ENCODE measurements at regions not wholly inside any gene's neighbourhood (a gene's known extent, or its start where the extent isn't known, plus 50 kb on each side); places are given as distances from the start of the nearest gene placed in this dataset.

GRCh38 chr2:19187323-19188020, 171.0 kb downstream of the OSR1 start:
- no peaks in the 10 kb centered on the region for H3K9me3 ChIP-seq
- no peaks in the 10 kb centered on the region for H3K36me3 ChIP-seq
- H3K27me3 ChIP-seq, result no peaks in the 10 kb centered on the region
- in situ Hi-C loops (cut with MboI; ENCODE audit: low sequenced_read_pairs in 4 of 4) (no loop called here), intact Hi-C loops (cut with DNase I; ENCODE audit: low total_unique reads) (no loop called here)
- no peak for ATAC-seq
- no peak for DNase-seq
- H3K27ac ChIP-seq, result no peak overlapping the region
- no peak overlapping the region for H3K4me3 ChIP-seq
- H3K4me1 ChIP-seq, result no peaks in the 10 kb centered on the region
- TF ChIP-seq CTCF (IDR thresholded peaks at IDR 0.05 in 4 of 5, conservative IDR thresholded peaks at IDR 0.05 in 1 of 5), result no peak
- no peak for TF ChIP-seq POLR2A (IDR thresholded peaks at IDR 0.05)

- H3K27ac ChIP-seq, result no peak overlapping the region
- H3K4me3 ChIP-seq, result no peak overlapping the region
- intact Hi-C loops (cut with DNase I; ENCODE audit: low total_unique reads) (no loop called here), in situ Hi-C loops (cut with MboI; ENCODE audit: low sequenced_read_pairs in 4 of 4) (no loop called here)
- no peak for ATAC-seq
- no peak for DNase-seq
- H3K36me3 ChIP-seq, result no peaks in the 10 kb centered on the region
- no peaks in the 10 kb centered on the region for H3K4me1 ChIP-seq
- no peaks in the 10 kb centered on the region for H3K27me3 ChIP-seq
- peaks cover 0 to 5% (median 0%) of the 10 kb centered on the region in 3 donors for H3K9me3 ChIP-seq
- TF ChIP-seq CTCF (IDR thresholded peaks at IDR 0.05 in 4 of 5, conservative IDR thresholded peaks at IDR 0.05 in 1 of 5), result no peak
- no peak for TF ChIP-seq POLR2A (IDR thresholded peaks at IDR 0.05)
Measured at GRCh38 chr2:19185086-19185485, 173.3 kb downstream of the OSR1 start.

DNA sequence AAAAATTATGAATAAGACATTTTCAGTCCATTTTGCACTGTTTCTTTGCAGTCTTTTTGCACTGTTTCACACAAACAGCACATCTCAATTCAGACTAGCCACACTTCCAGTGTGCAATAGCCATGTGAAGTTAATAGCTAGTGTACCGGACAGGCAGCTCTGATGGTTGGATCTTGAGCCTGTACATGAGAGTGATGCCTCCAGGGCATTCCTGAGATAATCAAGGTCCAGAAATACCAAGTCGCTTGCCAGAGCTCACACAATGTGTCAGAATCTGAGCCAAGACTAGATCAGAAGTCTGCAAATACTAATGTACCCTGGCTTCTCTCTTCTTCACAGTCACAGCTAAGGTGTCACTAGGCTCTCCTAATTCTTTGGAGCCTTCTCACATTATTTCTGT, 180.2 kb downstream of the OSR1 start:
- Histone ChIP-seq H3K27ac (no peak overlapping the region), H3K4me1 (no peaks in the 10 kb centered on the region), H3K4me3 (no peak overlapping the region), H3K9me3 (peaks cover 0 to 5% (median 0%) of the 10 kb centered on the region in 3 donors), H3K36me3 (no peaks in the 10 kb centered on the region), H3K27me3 (no peaks in the 10 kb centered on the region)
- in situ Hi-C loops (cut with MboI; ENCODE audit: low sequenced_read_pairs in 4 of 4) (no loop called here), intact Hi-C loops (cut with DNase I; ENCODE audit: low total_unique reads) (no loop called here)
- no peak for DNase-seq
- TF ChIP-seq POLR2A (IDR thresholded peaks at IDR 0.05) (no peak), CTCF (IDR thresholded peaks at IDR 0.05 in 4 of 5, conservative IDR thresholded peaks at IDR 0.05 in 1 of 5) (no peak)
- no peak for ATAC-seq

DNA sequence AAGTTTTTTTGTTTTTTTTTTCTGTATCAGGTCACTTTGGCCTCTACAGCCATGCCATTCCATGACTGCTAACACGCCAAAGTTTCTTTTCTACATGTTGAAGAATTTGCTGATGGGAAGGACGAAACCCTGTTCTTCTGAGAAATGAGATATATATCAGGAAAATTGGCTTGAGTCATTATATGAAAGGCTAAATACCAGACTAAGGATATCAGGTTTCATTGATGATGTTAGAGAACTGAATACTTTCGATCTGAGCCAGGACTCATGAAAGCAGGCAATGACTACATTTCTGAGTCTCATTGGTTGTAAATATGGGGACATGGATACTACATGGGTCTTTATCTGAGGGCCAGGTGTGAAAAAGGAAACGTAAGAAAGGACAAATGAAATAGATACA, 181.4 kb downstream of the OSR1 start:
- in situ Hi-C loops (cut with MboI; ENCODE audit: low sequenced_read_pairs in 4 of 4), result no loop called here
- Histone ChIP-seq H3K9me3 (peaks cover 0 to 5% (median 0%) of the 10 kb centered on the region in 3 donors), H3K27me3 (no peaks in the 10 kb centered on the region), H3K4me3 (no peak overlapping the region), H3K36me3 (no peaks in the 10 kb centered on the region), H3K27ac (no peak overlapping the region), H3K4me1 (peaks cover 0 to 2% of the 10 kb centered on the region in 2 donors)
- intact Hi-C loops (cut with DNase I; ENCODE audit: low total_unique reads), result no loop called here
- TF ChIP-seq POLR2A (IDR thresholded peaks at IDR 0.05) (no peak), CTCF (IDR thresholded peaks at IDR 0.05 in 4 of 5, conservative IDR thresholded peaks at IDR 0.05 in 1 of 5) (no peak)
- no peak for ATAC-seq
- no peak for DNase-seq
